GM12878 (cell line): ENCODE measurements at regions not wholly inside any gene's neighbourhood (a gene's known extent, or its start where the extent isn't known, plus 50 kb on each side); places are given as distances from the start of the nearest gene placed in this dataset.

Experiments
- ATAC-seq: fragments of 200-7000 bp; cut with Tn5 transposase; 3 replicates; pipeline ENCODE4 v1.9.1; 2020; ENCODE audit warnings: mild to moderate bottlenecking, moderate library complexity
- BruUV-seq: library from RNA; stranded (reverse); fragments of 400-500 nt; replicated peaks from 2 replicates; lab custom pipeline; 2021; lab: Mats Ljungman, UMichigan
- CTCF ChIA-PET: fragments of 300-600 bp; sonication (Branson Sonifier 250); formaldehyde crosslinking; extraction: SDS; loops from one replicate; lab custom pipeline; 2021; ENCODE audit warnings: inconsistent platforms; lab: Yijun Ruan, JAX
- POLR2A ChIA-PET: fragments of 350-600 bp; formaldehyde crosslinking; extraction: SDS; loops from one replicate; lab custom pipeline; 2021; ENCODE audit warnings: inconsistent platforms; lab: Charles Lee
- RAD21 ChIA-PET: fragments of 300-600 bp; sonication (Branson Sonifier 250); formaldehyde crosslinking; loops from one replicate; lab custom pipeline; 2023; ENCODE audit warnings: antibody characterized with exemption; ENCODE audit not compliant: unreplicated experiment; lab: Charles Lee
- SMC1A ChIA-PET: fragments of 300-600 bp; sonication (Branson Sonifier 250); formaldehyde crosslinking; loops from one replicate; lab custom pipeline; 2023; ENCODE audit not compliant: unreplicated experiment, uncharacterized antibody; lab: Charles Lee
- DNase-seq: peaks from one replicate; pipeline ENCODE4 v3.0.0-alpha.2; 2011; ENCODE audit warnings: low read depth, low spot score
- FAIRE-seq: peaks from 3 replicates; lab custom pipeline; 2011; peaks lifted over from hg19 to GRCh38; lab: Jason Lieb, UNC
- H2AFZ ChIP-seq: 2 replicates; pipeline ENCODE4 v1.6.0; 2011; ENCODE audit warnings: low read depth, low read length, control low read depth; ENCODE audit not compliant: control insufficient read depth
- H3K27ac ChIP-seq: 2 replicates; pipeline ENCODE4 v1.5.1; 2011; ENCODE audit warnings: control low read depth; ENCODE audit not compliant: control insufficient read depth, insufficient read depth
- H3K27me3 ChIP-seq, 2 experiments: replicated peaks in 1 of 2; 2 replicates each; pipeline versions ENCODE4 v1.6.0 to v1.6.1; 2011; ENCODE audit warnings: low read length in 1 of 2; ENCODE audit not compliant: control insufficient read depth in 2 of 2, insufficient read depth in 2 of 2
- H3K36me3 ChIP-seq, 2 experiments: 2 replicates each; pipeline ENCODE4 v1.5.1; 2011; ENCODE audit warnings: low read length in 1 of 2; ENCODE audit not compliant: control insufficient read depth in 2 of 2, insufficient read depth in 2 of 2
- H3K4me1 ChIP-seq: 2 replicates; pipeline ENCODE4 v1.6.1; 2011; ENCODE audit warnings: mild to moderate bottlenecking, low read length, moderate library complexity, mixed read lengths; ENCODE audit not compliant: control insufficient read depth, insufficient read depth
- H3K4me2 ChIP-seq: 2 replicates; pipeline ENCODE4 v1.6.0; 2011; ENCODE audit warnings: control low read depth; ENCODE audit not compliant: control insufficient read depth, insufficient read depth
- H3K4me3 ChIP-seq: fragments of 200-600 bp; sonication (generic); 2 replicates; pipeline ENCODE4 v1.5.1; 2016
- H3K79me2 ChIP-seq: 2 replicates; pipeline ENCODE4 v1.6.0; 2011; ENCODE audit warnings: low read length; ENCODE audit not compliant: control insufficient read depth, insufficient read depth
- H3K9ac ChIP-seq: 2 replicates; pipeline ENCODE4 v1.8.0; 2011; ENCODE audit warnings: low read length, control low read depth, mixed read lengths; ENCODE audit not compliant: control insufficient read depth, insufficient read depth
- H3K9me3 ChIP-seq: replicated peaks from 3 replicates; pipeline ENCODE4 v1.5.1; 2011; ENCODE audit warnings: mild to moderate bottlenecking, low read length; ENCODE audit not compliant: control insufficient read depth, insufficient read depth
- H4K20me1 ChIP-seq: 2 replicates; pipeline ENCODE4 v1.6.0; 2011; ENCODE audit not compliant: control insufficient read depth, insufficient read depth
- CBX3 ChIP-seq: fragments of 200-600 bp; sonication (generic); IDR thresholded peaks from 2 replicates; pipeline ENCODE4 v1.6.1; 2016; ENCODE audit warnings: low read depth, borderline replicate concordance
- DPF2 ChIP-seq: fragments of 450-650 bp; IDR thresholded peaks from 2 replicates; pipeline ENCODE4 v1.6.1; 2017; ENCODE audit warnings: mild to moderate bottlenecking
- HDAC6 ChIP-seq: fragments of 200-600 bp; sonication (generic); IDR thresholded peaks from one replicate; pipeline ENCODE4 v1.8.0; 2017; ENCODE audit warnings: antibody characterized with exemption; ENCODE audit not compliant: unreplicated experiment
- JUND ChIP-seq: IDR thresholded peaks from 2 replicates; pipeline ENCODE4 v1.6.1; 2012; ENCODE audit warnings: low read depth, mild to moderate bottlenecking, low read length, improper control_type of control experiment, moderate library complexity
- NBN ChIP-seq: fragments of 450-650 bp; IDR thresholded peaks from 2 replicates; pipeline ENCODE4 v1.6.1; 2016
- NFXL1 ChIP-seq: fragments of 450-650 bp; IDR thresholded peaks from 2 replicates; pipeline ENCODE4 v1.6.1; 2017; ENCODE audit warnings: antibody characterized with exemption, mild to moderate bottlenecking, borderline replicate concordance
- RFX5 ChIP-seq: IDR thresholded peaks from 2 replicates; pipeline ENCODE4 v1.6.1; 2011; ENCODE audit warnings: low read depth, low read length, improper control_type of control experiment
- STAT1 ChIP-seq: fragments of 450-650 bp; conservative IDR thresholded peaks from 2 replicates; pipeline ENCODE4 v1.6.1; 2014; ENCODE audit warnings: antibody characterized with exemption, mild to moderate bottlenecking
- WGBS: methylation state at CpG from one replicate; pipeline ENCODE4 v1.1.6; 2016; ENCODE audit warnings: low lambda C conversion rate; ENCODE audit not compliant: insufficient replicate concordance, insufficient coverage; ENCODE audit errors: missing lambda C conversion rate; 5-methylcytosine and 5-hydroxymethylcytosine counted together
- in situ Hi-C: fragments of 300-500 bp; cut with MboI; formaldehyde crosslinking; loops from 9 replicates; pipeline ENCODE4 v1.14.3; 2018; ENCODE audit warnings: mixed read lengths
- intact Hi-C: fragments of 100-400 bp; cut with micrococcal nuclease; formaldehyde crosslinking; loops from one replicate; pipeline ENCODE4 v1.14.2; 2022; ENCODE audit not compliant: unreplicated experiment
- TF ChIP-seq, protein P1 (sequence below): fragments of 450-650 bp; formaldehyde crosslinking; IDR thresholded peaks from 2 replicates; pipeline ENCODE4 v1.4.0; 2022; ENCODE audit warnings: mild to moderate bottlenecking, moderate library complexity
- TF ChIP-seq, protein P2 (sequence below): fragments of 450-650 bp; IDR thresholded peaks from 2 replicates; pipeline ENCODE4 v1.6.1; 2017; ENCODE audit warnings: mild to moderate bottlenecking, moderate library complexity
- TF ChIP-seq, protein P3 (sequence below): IDR thresholded peaks from 2 replicates; pipeline ENCODE4 v1.6.1; 2012; ENCODE audit warnings: low read length, inconsistent platforms
- TF ChIP-seq, protein P4 (sequence below): fragments of 450-650 bp; formaldehyde crosslinking; IDR thresholded peaks from 2 replicates; pipeline ENCODE4 v1.4.0; 2020; ENCODE audit warnings: mild to moderate bottlenecking, moderate library complexity

DNA sequence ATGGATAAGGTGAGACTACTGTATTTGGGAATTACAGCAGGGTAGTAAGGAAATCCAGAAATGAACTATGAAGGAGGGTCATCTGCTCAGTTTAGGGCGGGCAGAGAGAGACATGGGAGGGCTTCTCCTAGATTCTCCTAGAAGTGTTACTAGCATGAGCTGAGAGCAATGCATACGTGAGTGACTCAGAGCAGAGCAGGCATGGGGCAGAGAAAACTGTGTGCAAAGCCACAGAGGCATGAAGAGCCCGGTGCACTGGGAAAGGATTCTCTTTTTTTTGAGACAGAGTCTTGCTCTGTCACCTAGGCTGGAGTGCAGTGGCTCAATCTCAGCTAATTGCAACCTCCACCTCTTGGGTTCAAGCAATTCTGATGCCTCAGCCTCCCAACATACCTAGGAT is 116.2 kb downstream of the SOCS6 start:
- no peak overlapping the region for H3K4me2 ChIP-seq
- H4K20me1 ChIP-seq = no peaks in the 10 kb centered on the region
- POLR2A ChIA-PET = no interaction called here
- no peaks in the 10 kb centered on the region for H3K9me3 ChIP-seq
- ATAC-seq (no peak), DNase-seq (no peak), FAIRE-seq (no peak)
- in situ Hi-C loops (no loop called here), intact Hi-C loops (no loop called here)
- no TSS peak for BruUV-seq
- CTCF ChIA-PET = no interaction called here
- no peak overlapping the region for H2AFZ ChIP-seq
- no peak overlapping the region for H3K27ac ChIP-seq
- 3% methylated on average over 3 of the region's 3 CpGs for WGBS
- no peak overlapping the region for H3K9ac ChIP-seq
- no peaks in the 10 kb centered on the region for H3K79me2 ChIP-seq
- no peaks in the 10 kb centered on the region for H3K4me1 ChIP-seq
- RAD21 ChIA-PET = no interaction called here
- H3K27me3 ChIP-seq = no peaks in the 10 kb centered on the region; a peak in 1 of 4 replicates
- SMC1A ChIA-PET = no interaction called here
- no peaks in the 10 kb centered on the region for H3K36me3 ChIP-seq
- H3K4me3 ChIP-seq = no peak overlapping the region
- TF ChIP-seq JUND = no peak
- no peak for TF ChIP-seq NBN
- TF ChIP-seq NFXL1 = no peak
- no peak for TF ChIP-seq STAT1
- TF ChIP-seq HDAC6 = no peak
- TF ChIP-seq, protein P1, sequence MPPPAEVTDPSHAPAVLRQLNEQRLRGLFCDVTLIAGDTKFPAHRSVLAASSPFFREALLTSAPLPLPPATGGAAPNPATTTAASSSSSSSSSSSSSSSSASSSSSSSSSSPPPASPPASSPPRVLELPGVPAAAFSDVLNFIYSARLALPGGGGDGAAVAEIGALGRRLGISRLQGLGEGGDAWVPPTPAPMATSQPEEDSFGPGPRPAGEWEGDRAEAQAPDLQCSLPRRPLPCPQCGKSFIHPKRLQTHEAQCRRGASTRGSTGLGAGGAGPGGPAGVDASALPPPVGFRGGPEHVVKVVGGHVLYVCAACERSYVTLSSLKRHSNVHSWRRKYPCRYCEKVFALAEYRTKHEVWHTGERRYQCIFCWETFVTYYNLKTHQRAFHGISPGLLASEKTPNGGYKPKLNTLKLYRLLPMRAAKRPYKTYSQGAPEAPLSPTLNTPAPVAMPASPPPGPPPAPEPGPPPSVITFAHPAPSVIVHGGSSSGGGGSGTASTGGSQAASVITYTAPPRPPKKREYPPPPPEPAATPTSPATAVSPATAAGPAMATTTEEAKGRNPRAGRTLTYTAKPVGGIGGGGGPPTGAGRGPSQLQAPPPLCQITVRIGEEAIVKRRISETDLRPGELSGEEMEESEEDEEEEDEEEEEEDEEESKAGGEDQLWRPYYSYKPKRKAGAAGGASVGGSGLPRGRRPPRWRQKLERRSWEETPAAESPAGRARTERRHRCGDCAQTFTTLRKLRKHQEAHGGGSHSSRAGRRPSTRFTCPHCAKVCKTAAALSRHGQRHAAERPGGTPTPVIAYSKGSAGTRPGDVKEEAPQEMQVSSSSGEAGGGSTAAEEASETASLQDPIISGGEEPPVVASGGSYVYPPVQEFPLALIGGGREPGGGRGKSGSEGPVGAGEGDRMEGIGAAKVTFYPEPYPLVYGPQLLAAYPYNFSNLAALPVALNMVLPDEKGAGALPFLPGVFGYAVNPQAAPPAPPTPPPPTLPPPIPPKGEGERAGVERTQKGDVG (CRISPR knock-in tag) = no peak
- TF ChIP-seq, protein P2, sequence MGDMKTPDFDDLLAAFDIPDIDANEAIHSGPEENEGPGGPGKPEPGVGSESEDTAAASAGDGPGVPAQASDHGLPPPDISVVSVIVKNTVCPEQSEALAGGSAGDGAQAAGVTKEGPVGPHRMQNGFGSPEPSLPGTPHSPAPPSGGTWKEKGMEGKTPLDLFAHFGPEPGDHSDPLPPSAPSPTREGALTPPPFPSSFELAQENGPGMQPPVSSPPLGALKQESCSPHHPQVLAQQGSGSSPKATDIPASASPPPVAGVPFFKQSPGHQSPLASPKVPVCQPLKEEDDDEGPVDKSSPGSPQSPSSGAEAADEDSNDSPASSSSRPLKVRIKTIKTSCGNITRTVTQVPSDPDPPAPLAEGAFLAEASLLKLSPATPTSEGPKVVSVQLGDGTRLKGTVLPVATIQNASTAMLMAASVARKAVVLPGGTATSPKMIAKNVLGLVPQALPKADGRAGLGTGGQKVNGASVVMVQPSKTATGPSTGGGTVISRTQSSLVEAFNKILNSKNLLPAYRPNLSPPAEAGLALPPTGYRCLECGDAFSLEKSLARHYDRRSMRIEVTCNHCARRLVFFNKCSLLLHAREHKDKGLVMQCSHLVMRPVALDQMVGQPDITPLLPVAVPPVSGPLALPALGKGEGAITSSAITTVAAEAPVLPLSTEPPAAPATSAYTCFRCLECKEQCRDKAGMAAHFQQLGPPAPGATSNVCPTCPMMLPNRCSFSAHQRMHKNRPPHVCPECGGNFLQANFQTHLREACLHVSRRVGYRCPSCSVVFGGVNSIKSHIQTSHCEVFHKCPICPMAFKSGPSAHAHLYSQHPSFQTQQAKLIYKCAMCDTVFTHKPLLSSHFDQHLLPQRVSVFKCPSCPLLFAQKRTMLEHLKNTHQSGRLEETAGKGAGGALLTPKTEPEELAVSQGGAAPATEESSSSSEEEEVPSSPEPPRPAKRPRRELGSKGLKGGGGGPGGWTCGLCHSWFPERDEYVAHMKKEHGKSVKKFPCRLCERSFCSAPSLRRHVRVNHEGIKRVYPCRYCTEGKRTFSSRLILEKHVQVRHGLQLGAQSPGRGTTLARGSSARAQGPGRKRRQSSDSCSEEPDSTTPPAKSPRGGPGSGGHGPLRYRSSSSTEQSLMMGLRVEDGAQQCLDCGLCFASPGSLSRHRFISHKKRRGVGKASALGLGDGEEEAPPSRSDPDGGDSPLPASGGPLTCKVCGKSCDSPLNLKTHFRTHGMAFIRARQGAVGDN = no peak
- TF ChIP-seq, protein P3, sequence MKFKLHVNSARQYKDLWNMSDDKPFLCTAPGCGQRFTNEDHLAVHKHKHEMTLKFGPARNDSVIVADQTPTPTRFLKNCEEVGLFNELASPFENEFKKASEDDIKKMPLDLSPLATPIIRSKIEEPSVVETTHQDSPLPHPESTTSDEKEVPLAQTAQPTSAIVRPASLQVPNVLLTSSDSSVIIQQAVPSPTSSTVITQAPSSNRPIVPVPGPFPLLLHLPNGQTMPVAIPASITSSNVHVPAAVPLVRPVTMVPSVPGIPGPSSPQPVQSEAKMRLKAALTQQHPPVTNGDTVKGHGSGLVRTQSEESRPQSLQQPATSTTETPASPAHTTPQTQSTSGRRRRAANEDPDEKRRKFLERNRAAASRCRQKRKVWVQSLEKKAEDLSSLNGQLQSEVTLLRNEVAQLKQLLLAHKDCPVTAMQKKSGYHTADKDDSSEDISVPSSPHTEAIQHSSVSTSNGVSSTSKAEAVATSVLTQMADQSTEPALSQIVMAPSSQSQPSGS = no peak
- TF ChIP-seq, protein P4, sequence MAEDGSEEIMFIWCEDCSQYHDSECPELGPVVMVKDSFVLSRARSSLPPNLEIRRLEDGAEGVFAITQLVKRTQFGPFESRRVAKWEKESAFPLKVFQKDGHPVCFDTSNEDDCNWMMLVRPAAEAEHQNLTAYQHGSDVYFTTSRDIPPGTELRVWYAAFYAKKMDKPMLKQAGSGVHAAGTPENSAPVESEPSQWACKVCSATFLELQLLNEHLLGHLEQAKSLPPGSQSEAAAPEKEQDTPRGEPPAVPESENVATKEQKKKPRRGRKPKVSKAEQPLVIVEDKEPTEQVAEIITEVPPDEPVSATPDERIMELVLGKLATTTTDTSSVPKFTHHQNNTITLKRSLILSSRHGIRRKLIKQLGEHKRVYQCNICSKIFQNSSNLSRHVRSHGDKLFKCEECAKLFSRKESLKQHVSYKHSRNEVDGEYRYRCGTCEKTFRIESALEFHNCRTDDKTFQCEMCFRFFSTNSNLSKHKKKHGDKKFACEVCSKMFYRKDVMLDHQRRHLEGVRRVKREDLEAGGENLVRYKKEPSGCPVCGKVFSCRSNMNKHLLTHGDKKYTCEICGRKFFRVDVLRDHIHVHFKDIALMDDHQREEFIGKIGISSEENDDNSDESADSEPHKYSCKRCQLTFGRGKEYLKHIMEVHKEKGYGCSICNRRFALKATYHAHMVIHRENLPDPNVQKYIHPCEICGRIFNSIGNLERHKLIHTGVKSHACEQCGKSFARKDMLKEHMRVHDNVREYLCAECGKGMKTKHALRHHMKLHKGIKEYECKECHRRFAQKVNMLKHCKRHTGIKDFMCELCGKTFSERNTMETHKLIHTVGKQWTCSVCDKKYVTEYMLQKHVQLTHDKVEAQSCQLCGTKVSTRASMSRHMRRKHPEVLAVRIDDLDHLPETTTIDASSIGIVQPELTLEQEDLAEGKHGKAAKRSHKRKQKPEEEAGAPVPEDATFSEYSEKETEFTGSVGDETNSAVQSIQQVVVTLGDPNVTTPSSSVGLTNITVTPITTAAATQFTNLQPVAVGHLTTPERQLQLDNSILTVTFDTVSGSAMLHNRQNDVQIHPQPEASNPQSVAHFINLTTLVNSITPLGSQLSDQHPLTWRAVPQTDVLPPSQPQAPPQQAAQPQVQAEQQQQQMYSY = no peak
- no peak for TF ChIP-seq RFX5
- no peak for TF ChIP-seq DPF2
- TF ChIP-seq CBX3 = no peak
